Ascending aorta (tissue), 2 donors: ENCODE measurements at regions not wholly inside any gene's neighbourhood (a gene's known extent, or its start where the extent isn't known, plus 50 kb on each side); places are given as distances from the start of the nearest gene placed in this dataset.

Source experiments
- DNase-seq, 2 donors: peaks; one replicate each; pipeline ENCODE4 v3.0.0-alpha.2; 2019; ENCODE audit warnings: low spot score in 2 of 2
- H3K27ac ChIP-seq, 2 donors: fragments of 200-600 bp; sonication (generic); one replicate each; pipeline ENCODE4 v1.5.1; 2016 to 2017; ENCODE audit warnings: mild to moderate bottlenecking in 1 of 2
- H3K27me3 ChIP-seq: fragments of 200-600 bp; sonication (generic); one replicate; pipeline ENCODE4 v1.5.1; 2017
- H3K36me3 ChIP-seq, 2 donors: fragments of 200-600 bp; sonication (generic); one replicate each; pipeline ENCODE4 v1.5.1; 2016
- H3K4me1 ChIP-seq, 2 donors: fragments of 200-600 bp; sonication (generic); one replicate each; pipeline ENCODE4 v1.5.1; 2016 to 2017; ENCODE audit warnings: mild to moderate bottlenecking in 1 of 2
- H3K4me3 ChIP-seq, 2 donors: fragments of 200-600 bp; sonication (generic); one replicate each; pipeline ENCODE4 v1.5.1; 2016 to 2017; ENCODE audit warnings: mild to moderate bottlenecking in 1 of 2
- H3K9me3 ChIP-seq, 2 donors: fragments of 200-600 bp; sonication (generic); one replicate each; pipeline ENCODE4 v1.5.1; 2016
- CTCF ChIP-seq, 3 experiments: fragments of 200-600 bp in 2 of 3; fragments of 450-650 bp in 1 of 3; sonication (generic) in 2 of 3; IDR thresholded peaks; one replicate each; pipeline ENCODE4 v1.5.1; 2016 to 2019; ENCODE audit warnings: antibody characterized with exemption in 3 of 3, mild to moderate bottlenecking in 1 of 3, moderate library complexity in 1 of 3
- intact Hi-C: fragments of 100-400 bp; cut with DNase I; formaldehyde crosslinking; loops from one replicate; pipeline ENCODE4 v1.15.1; 2023

GRCh38 chr7:24417526-24418120 lies 133.6 kb downstream of the NPY start:
- H3K4me3 ChIP-seq: no peak overlapping the region
- H3K9me3 ChIP-seq: no peaks in the 10 kb centered on the region
- no peak overlapping the region for H3K27ac ChIP-seq
- intact Hi-C loops: no loop called here
- H3K36me3 ChIP-seq: no peaks in the 10 kb centered on the region
- no peaks in the 10 kb centered on the region for H3K27me3 ChIP-seq
- H3K4me1 ChIP-seq: no peaks in the 10 kb centered on the region
- no peak for TF ChIP-seq CTCF (IDR thresholded peaks at IDR 0.05)
- DNase-seq: no peak

GRCh38 chr7:24419077-24419476 lies 135.1 kb downstream of the NPY start:
- Histone ChIP-seq H3K4me1 (no peaks in the 10 kb centered on the region), H3K9me3 (no peaks in the 10 kb centered on the region), H3K4me3 (no peak overlapping the region), H3K27me3 (no peaks in the 10 kb centered on the region), H3K27ac (no peak overlapping the region), H3K36me3 (no peaks in the 10 kb centered on the region)
- TF ChIP-seq CTCF (IDR thresholded peaks at IDR 0.05): no peak
- intact Hi-C loops: no loop called here
- no peak for DNase-seq

- no peaks in the 10 kb centered on the region for H3K9me3 ChIP-seq
- intact Hi-C loops: no loop called here
- no peak overlapping the region for H3K4me3 ChIP-seq
- H3K4me1 ChIP-seq: no peaks in the 10 kb centered on the region
- DNase-seq: no peak
- no peak for TF ChIP-seq CTCF (IDR thresholded peaks at IDR 0.05)
- no peaks in the 10 kb centered on the region for H3K27me3 ChIP-seq
- no peak overlapping the region for H3K27ac ChIP-seq
- no peaks in the 10 kb centered on the region for H3K36me3 ChIP-seq
These were observed 135.5 kb downstream of the NPY start for GRCh38 chr7:24419511-24419910.

- Histone ChIP-seq H3K9me3 (no peaks in the 10 kb centered on the region), H3K4me1 (no peaks in the 10 kb centered on the region), H3K4me3 (no peak overlapping the region), H3K36me3 (no peaks in the 10 kb centered on the region), H3K27me3 (no peaks in the 10 kb centered on the region), H3K27ac (no peak overlapping the region)
- TF ChIP-seq CTCF (IDR thresholded peaks at IDR 0.05): no peak
- no peak for DNase-seq
- intact Hi-C loops: no loop called here
These were observed 138.5 kb downstream of the NPY start for GRCh38 chr7:24422441-24423010.

GRCh38 chr7:24425664-24426063 lies 141.7 kb downstream of the NPY start:
- Histone ChIP-seq H3K27me3 (no peaks in the 10 kb centered on the region), H3K36me3 (no peaks in the 10 kb centered on the region), H3K9me3 (no peaks in the 10 kb centered on the region), H3K4me1 (no peaks in the 10 kb centered on the region), H3K27ac (no peak overlapping the region), H3K4me3 (no peak overlapping the region)
- DNase-seq: no peak
- no peak for TF ChIP-seq CTCF (IDR thresholded peaks at IDR 0.05)
- intact Hi-C loops: no loop called here

- no peaks in the 10 kb centered on the region for H3K27me3 ChIP-seq
- DNase-seq: no peak
- TF ChIP-seq CTCF (IDR thresholded peaks at IDR 0.05): no peak
These were observed 143.1 kb downstream of the NPY start for GRCh38 chr7:24427048-24427447.

More at GRCh38 chr7:24427048-24427447, 143.1 kb downstream of the NPY start:
- intact Hi-C loops: no loop called here
- Histone ChIP-seq H3K4me3 (no peak overlapping the region), H3K36me3 (no peaks in the 10 kb centered on the region), H3K27ac (no peak overlapping the region), H3K9me3 (no peaks in the 10 kb centered on the region), H3K4me1 (no peaks in the 10 kb centered on the region)
